PFSK-1 (cell line): ENCODE measurements at regions not wholly inside any gene's neighbourhood (a gene's known extent, or its start where the extent isn't known, plus 50 kb on each side); places are given as distances from the start of the nearest gene placed in this dataset.

Experiments used
- SIN3A ChIP-seq: IDR thresholded peaks from 2 replicates; pipeline ENCODE4 v1.6.1; 2012; ENCODE audit warnings: mild to moderate bottlenecking, low read length, moderate library complexity, borderline replicate concordance; ENCODE audit not compliant: insufficient read depth
- TAF1 ChIP-seq: IDR thresholded peaks from 2 replicates; pipeline ENCODE4 v1.6.1; 2012; ENCODE audit warnings: low read length, control low read depth, borderline replicate concordance; ENCODE audit not compliant: insufficient read depth

GRCh38 chr12:125573271-125573670, 508.0 kb downstream of the AACS start:
- TF ChIP-seq SIN3A (no peak), TAF1 (no peak)
